Neural progenitor cell (in vitro differentiated cells): ENCODE measurements at regions not wholly inside any gene's neighbourhood (a gene's known extent, or its start where the extent isn't known, plus 50 kb on each side); places are given as distances from the start of the nearest gene placed in this dataset.

ENCODE experiments used
- DNase-seq: peaks from one replicate; pipeline ENCODE4 v3.0.0-alpha.2; 2016; ENCODE audit warnings: low spot score
- H2AFZ ChIP-seq: fragments of 200-600 bp; sonication (generic); replicated peaks from 2 replicates; pipeline ENCODE4 v1.6.1; 2016; ENCODE audit warnings: antibody characterized with exemption
- H3F3A ChIP-seq: fragments of 200-600 bp; sonication (generic); 2 replicates; pipeline ENCODE4 v1.6.1; 2016; ENCODE audit warnings: antibody characterized with exemption, low read depth
- H3K27ac ChIP-seq: fragments of 200-600 bp; sonication (generic); 2 replicates; pipeline ENCODE4 v1.5.1; 2016; ENCODE audit warnings: mild to moderate bottlenecking
- H3K27me3 ChIP-seq: fragments of 200-600 bp; sonication (generic); 2 replicates; pipeline ENCODE4 v1.6.1; 2016; ENCODE audit warnings: mild to moderate bottlenecking, moderate library complexity
- H3K36me3 ChIP-seq: fragments of 200-600 bp; sonication (generic); 2 replicates; pipeline ENCODE4 v1.5.1; 2016
- H3K4me1 ChIP-seq: fragments of 200-600 bp; sonication (generic); 2 replicates; pipeline ENCODE4 v1.6.1; 2016; ENCODE audit warnings: mixed run types
- H3K4me2 ChIP-seq: fragments of 200-600 bp; sonication (generic); 2 replicates; pipeline ENCODE4 v1.6.1; 2016
- H3K4me3 ChIP-seq: fragments of 200-600 bp; sonication (generic); 2 replicates; pipeline ENCODE4 v1.5.1; 2016
- H3K79me2 ChIP-seq: fragments of 200-600 bp; sonication (generic); 2 replicates; pipeline ENCODE4 v1.6.1; 2016; ENCODE audit warnings: low read depth
- H3K9ac ChIP-seq: fragments of 200-600 bp; sonication (generic); 2 replicates; pipeline ENCODE4 v1.6.1; 2016
- H3K9me3 ChIP-seq: fragments of 200-600 bp; sonication (generic); 2 replicates; pipeline ENCODE4 v1.5.1; 2016; ENCODE audit warnings: low read depth
- H4K20me1 ChIP-seq: fragments of 200-600 bp; sonication (generic); 2 replicates; pipeline ENCODE4 v1.6.1; 2016; ENCODE audit warnings: low read depth
- H3K27ac Mint-ChIP-seq: 3 replicates; pipeline ENCODE4 v1.8.0; 2021; ENCODE audit warnings: mixed read lengths
- H3K27me3 Mint-ChIP-seq: 2 replicates; pipeline ENCODE4 v1.8.0; 2022; ENCODE audit warnings: low read depth, mild to moderate bottlenecking, inconsistent platforms, moderate library complexity, mixed read lengths; ENCODE audit not compliant: insufficient read depth
- H3K36me3 Mint-ChIP-seq: 3 replicates; pipeline ENCODE4 v1.8.0; 2021; ENCODE audit warnings: mixed read lengths
- H3K4me1 Mint-ChIP-seq: 3 replicates; pipeline ENCODE4 v1.8.0; 2021; ENCODE audit warnings: mixed read lengths
- H3K4me3 Mint-ChIP-seq: 3 replicates; pipeline ENCODE4 v1.8.0; 2021; ENCODE audit warnings: mild to moderate bottlenecking, moderate library complexity, mixed read lengths
- H3K9me3 Mint-ChIP-seq: 3 replicates; pipeline ENCODE4 v1.8.0; 2020; ENCODE audit warnings: mixed read lengths
- CTCF ChIP-seq: fragments of 200-600 bp; sonication (generic); IDR thresholded peaks from 2 replicates; pipeline ENCODE4 v1.5.1; 2017; ENCODE audit warnings: antibody characterized with exemption, mild to moderate bottlenecking
- EZH2 ChIP-seq: fragments of 200-600 bp; sonication (generic); IDR thresholded peaks from 2 replicates; pipeline ENCODE4 v1.6.1; 2017; ENCODE audit warnings: antibody characterized with exemption, mild to moderate bottlenecking, moderate library complexity
- EZH2phosphoT487 ChIP-seq: fragments of 200-600 bp; sonication (generic); IDR thresholded peaks from 2 replicates; pipeline ENCODE4 v1.6.1; 2017; ENCODE audit warnings: antibody characterized with exemption

- H3K4me1 Mint-ChIP-seq, result no peaks in the 10 kb centered on the region
- Histone ChIP-seq H3K79me2 (no peaks in the 10 kb centered on the region), H3K36me3 (no peaks in the 10 kb centered on the region), H3K4me2 (no peak overlapping the region), H3F3A (no peaks in the 10 kb centered on the region), H3K9me3 (peaks cover 6% of the 10 kb centered on the region), H3K27ac (no peak overlapping the region), H3K4me1 (no peaks in the 10 kb centered on the region), H3K9ac (no peak overlapping the region), H4K20me1 (no peaks in the 10 kb centered on the region), H3K27me3 (no peaks in the 10 kb centered on the region), H2AFZ (no peak overlapping the region), H3K4me3 (no peak overlapping the region)
- H3K9me3 Mint-ChIP-seq, result peaks cover 15% of the 10 kb centered on the region
- H3K36me3 Mint-ChIP-seq, result no peaks in the 10 kb centered on the region
- H3K27me3 Mint-ChIP-seq, result peaks cover 9% of the 10 kb centered on the region
- DNase-seq, result no peak
- no peak for TF ChIP-seq CTCF
- no peak for TF ChIP-seq EZH2phosphoT487
- no peak for TF ChIP-seq EZH2
- no peak overlapping the region for H3K4me3 Mint-ChIP-seq
- H3K27ac Mint-ChIP-seq, result no peak overlapping the region
Measured at GRCh38 chr16:65934443-65934842, 432.0 kb upstream of the CDH5 start.

GRCh38 chr16:65933703-65934102 lies 432.8 kb upstream of the CDH5 start:
- H3K27me3 ChIP-seq, result no peaks in the 10 kb centered on the region
- H3K79me2 ChIP-seq, result no peaks in the 10 kb centered on the region
- no peak overlapping the region for H2AFZ ChIP-seq
- TF ChIP-seq EZH2 (no peak), CTCF (no peak), EZH2phosphoT487 (no peak)
- H3K27ac ChIP-seq, result no peak overlapping the region
- H4K20me1 ChIP-seq, result no peaks in the 10 kb centered on the region
- no peak overlapping the region for H3K4me3 Mint-ChIP-seq
- no peak overlapping the region for H3K4me3 ChIP-seq
- peaks cover 6% of the 10 kb centered on the region for H3K9me3 ChIP-seq
- no peak overlapping the region for H3K9ac ChIP-seq
- H3K4me1 ChIP-seq, result no peaks in the 10 kb centered on the region
- peaks cover 9% of the 10 kb centered on the region for H3K27me3 Mint-ChIP-seq
- H3K36me3 Mint-ChIP-seq, result no peaks in the 10 kb centered on the region
- DNase-seq, result no peak
- H3K4me1 Mint-ChIP-seq, result no peaks in the 10 kb centered on the region
- H3K27ac Mint-ChIP-seq, result no peak overlapping the region
- no peaks in the 10 kb centered on the region for H3F3A ChIP-seq
- H3K4me2 ChIP-seq, result no peak overlapping the region
- peaks cover 20% of the 10 kb centered on the region for H3K9me3 Mint-ChIP-seq
- H3K36me3 ChIP-seq, result no peaks in the 10 kb centered on the region

DNA sequence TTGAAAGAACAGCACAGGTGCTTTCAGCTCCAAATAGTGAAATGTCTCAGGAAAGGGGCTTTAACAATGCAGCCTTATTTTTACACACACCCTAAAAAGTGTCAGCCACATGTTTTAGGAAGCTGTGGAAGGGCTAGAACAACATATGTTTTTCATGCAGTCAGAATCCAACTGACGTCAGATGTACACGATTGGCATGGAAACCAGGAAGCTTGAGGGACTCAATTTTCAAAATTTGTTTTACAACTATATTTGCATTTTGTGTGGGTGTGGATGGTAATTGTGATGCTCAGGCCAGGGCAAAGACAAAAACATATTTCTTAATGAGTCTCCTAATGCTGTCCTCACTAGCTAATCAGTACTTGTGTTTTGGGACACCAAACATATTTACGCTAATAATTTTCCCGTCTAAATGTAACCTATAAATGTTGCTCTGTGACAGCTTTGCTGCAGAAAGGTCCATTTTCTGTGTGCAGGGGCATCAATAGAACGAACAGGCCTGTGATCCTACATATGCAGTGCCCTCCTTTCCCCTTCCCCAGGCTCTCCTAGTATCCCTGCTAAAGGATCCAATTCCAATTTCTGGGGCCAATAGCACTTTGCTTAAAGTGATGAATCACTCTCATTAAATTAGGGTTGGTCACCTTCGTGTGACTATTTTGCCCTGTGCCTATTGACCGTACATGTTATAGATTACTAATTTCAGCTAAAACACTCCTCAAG lies 434.0 kb upstream of the CDH5 start:
- H3K4me2 ChIP-seq, result no peak overlapping the region
- no peak overlapping the region for H3K4me3 Mint-ChIP-seq

More for the DNA sequence above, 434.0 kb upstream of the CDH5 start:
- H3K27me3 ChIP-seq, result no peaks in the 10 kb centered on the region
- H3K4me3 ChIP-seq, result no peak overlapping the region
- Mint-ChIP-seq H3K36me3 (no peaks in the 10 kb centered on the region), H3K27ac (no peak overlapping the region), H3K9me3 (peaks cover 31% of the 10 kb centered on the region), H3K27me3 (peaks cover 8% of the 10 kb centered on the region), H3K4me1 (no peaks in the 10 kb centered on the region)
- H2AFZ ChIP-seq, result no peak overlapping the region
- H3K79me2 ChIP-seq, result no peaks in the 10 kb centered on the region
- peaks cover 6% of the 10 kb centered on the region for H3K9me3 ChIP-seq
- DNase-seq, result no peak
- no peaks in the 10 kb centered on the region for H3K4me1 ChIP-seq
- TF ChIP-seq CTCF (no peak), EZH2 (no peak), EZH2phosphoT487 (no peak)
- no peaks in the 10 kb centered on the region for H3K36me3 ChIP-seq
- H3K9ac ChIP-seq, result no peak overlapping the region
- no peaks in the 10 kb centered on the region for H4K20me1 ChIP-seq
- H3K27ac ChIP-seq, result no peak overlapping the region
- no peaks in the 10 kb centered on the region for H3F3A ChIP-seq
